Mesendoderm (in vitro differentiated cells): ENCODE measurements at regions not wholly inside any gene's neighbourhood (a gene's known extent, or its start where the extent isn't known, plus 50 kb on each side); places are given as distances from the start of the nearest gene placed in this dataset.

ENCODE experiments used
- DNase-seq: peaks from one replicate; pipeline ENCODE4 v3.0.0; 2013
- H2AK5ac ChIP-seq: 2 replicates; pipeline ENCODE4 v1.6.1; 2013; ENCODE audit warnings: low read length, inconsistent platforms
- H2BK120ac ChIP-seq: 2 replicates; pipeline ENCODE4 v1.6.1; 2013; ENCODE audit warnings: low read depth, mild to moderate bottlenecking, low read length, moderate library complexity, mixed read lengths
- H2BK15ac ChIP-seq: replicated peaks from 2 replicates; pipeline ENCODE4 v1.6.1; 2013; ENCODE audit warnings: low read depth, mild to moderate bottlenecking, moderate library complexity
- H2BK5ac ChIP-seq: 2 replicates; pipeline ENCODE4 v1.6.1; 2013; ENCODE audit warnings: low read length, inconsistent platforms
- H3K18ac ChIP-seq: 2 replicates; pipeline ENCODE4 v1.6.1; 2013; ENCODE audit warnings: mild to moderate bottlenecking, low read length, mixed read lengths
- H3K23ac ChIP-seq: one replicate; pipeline ENCODE4 v1.6.1; 2013; ENCODE audit warnings: low read length
- H3K27ac ChIP-seq: 2 replicates; pipeline ENCODE4 v1.5.1; 2013; ENCODE audit warnings: low read depth, mild to moderate bottlenecking, inconsistent platforms, low read length, moderate library complexity
- H3K27me3 ChIP-seq: 2 replicates; pipeline ENCODE4 v1.6.1; 2013; ENCODE audit warnings: low read length, control low read depth, mild to moderate bottlenecking, inconsistent platforms; ENCODE audit not compliant: insufficient read depth, poor library complexity
- H3K36me3 ChIP-seq: 2 replicates; pipeline ENCODE4 v1.6.1; 2013; ENCODE audit warnings: low read length, inconsistent platforms; ENCODE audit not compliant: control insufficient read depth, insufficient read depth
- H3K4ac ChIP-seq: one replicate; pipeline ENCODE4 v1.6.1; 2013; ENCODE audit warnings: low read depth, mild to moderate bottlenecking, low read length, moderate library complexity
- H3K4me1 ChIP-seq: 2 replicates; pipeline ENCODE4 v1.6.1; 2013; ENCODE audit warnings: low read depth, low read length, inconsistent platforms; ENCODE audit not compliant: control insufficient read depth
- H3K4me2 ChIP-seq: 2 replicates; pipeline ENCODE4 v1.6.1; 2013; ENCODE audit warnings: low read length
- H3K4me3 ChIP-seq: 2 replicates; pipeline ENCODE4 v1.5.1; 2013; ENCODE audit warnings: mild to moderate bottlenecking, low read length
- H3K56ac ChIP-seq: one replicate; pipeline ENCODE4 v1.6.1; 2013; ENCODE audit warnings: low read length
- H3K79me1 ChIP-seq: 2 replicates; pipeline ENCODE4 v1.6.1; 2013; ENCODE audit warnings: low read length, inconsistent platforms
- H3K79me2 ChIP-seq: 2 replicates; pipeline ENCODE4 v1.6.1; 2013; ENCODE audit warnings: mild to moderate bottlenecking, low read length; ENCODE audit not compliant: control insufficient read depth, insufficient read depth
- H3K9ac ChIP-seq: 2 replicates; pipeline ENCODE4 v1.6.1; 2013; ENCODE audit warnings: low read length, inconsistent platforms
- H4K5ac ChIP-seq: one replicate; pipeline ENCODE4 v1.6.1; 2013; ENCODE audit warnings: low read length
- H4K8ac ChIP-seq: one replicate; pipeline ENCODE4 v1.6.1; 2013; ENCODE audit warnings: low read depth, mild to moderate bottlenecking, control low read depth, low read length, moderate library complexity
- WGBS: extraction: QIAGEN DNeasy Blood & Tissue Kit; methylation state at CpG from one replicate; pipeline ENCODE4 v1.1.7; 2013; ENCODE audit warnings: low lambda C conversion rate, missing lambda C conversion rate; ENCODE audit not compliant: insufficient coverage; ENCODE audit errors: extremely low coverage; 5-methylcytosine and 5-hydroxymethylcytosine counted together

GRCh38 chr5:13511442-13511841 is 433.0 kb downstream of the DNAH5 start:
- no peak overlapping the region for H3K18ac ChIP-seq
- H3K4me2 ChIP-seq: no peak overlapping the region
- H2BK15ac ChIP-seq: no peak overlapping the region
- no peaks in the 10 kb centered on the region for H3K36me3 ChIP-seq
- no peak overlapping the region for H2AK5ac ChIP-seq
- no peak overlapping the region for H3K56ac ChIP-seq
- H3K4me1 ChIP-seq: no peaks in the 10 kb centered on the region
- H3K79me1 ChIP-seq: no peaks in the 10 kb centered on the region
- H2BK5ac ChIP-seq: no peak overlapping the region
- H3K27me3 ChIP-seq: no peaks in the 10 kb centered on the region
- H3K9ac ChIP-seq: no peak overlapping the region
- no peaks in the 10 kb centered on the region for H3K79me2 ChIP-seq
- WGBS: no CpG with 5 or more reads among the region's 2 CpGs
- H2BK120ac ChIP-seq: no peak overlapping the region
- H3K23ac ChIP-seq: no peak overlapping the region
- no peak for DNase-seq
- no peak overlapping the region for H3K27ac ChIP-seq
- no peak overlapping the region for H4K8ac ChIP-seq
- H3K4ac ChIP-seq: no peak overlapping the region
- no peak overlapping the region for H4K5ac ChIP-seq
- no peak overlapping the region for H3K4me3 ChIP-seq

GRCh38 chr5:13510616-13511015 is 433.9 kb downstream of the DNAH5 start:
- Histone ChIP-seq H3K27ac (no peak overlapping the region), H3K4me1 (no peaks in the 10 kb centered on the region), H4K8ac (no peak overlapping the region), H4K5ac (no peak overlapping the region), H3K36me3 (no peaks in the 10 kb centered on the region), H3K4ac (no peak overlapping the region), H3K79me1 (no peaks in the 10 kb centered on the region), H3K27me3 (no peaks in the 10 kb centered on the region), H3K4me3 (no peak overlapping the region), H3K23ac (no peak overlapping the region), H3K56ac (no peak overlapping the region), H3K4me2 (no peak overlapping the region), H2BK15ac (no peak overlapping the region), H2BK5ac (no peak overlapping the region), H2AK5ac (no peak overlapping the region), H3K9ac (no peak overlapping the region), H3K79me2 (no peaks in the 10 kb centered on the region), H2BK120ac (no peak overlapping the region), H3K18ac (no peak overlapping the region)
- DNase-seq: no peak
- no CpG with 5 or more reads among the region's 4 CpGs for WGBS

- no peak for DNase-seq
- H2BK5ac ChIP-seq: no peak overlapping the region
- H3K36me3 ChIP-seq: no peaks in the 10 kb centered on the region
- H2BK120ac ChIP-seq: no peak overlapping the region
- H2BK15ac ChIP-seq: no peak overlapping the region
- H3K18ac ChIP-seq: no peak overlapping the region
- H3K4me3 ChIP-seq: no peak overlapping the region
- no peak overlapping the region for H3K4me2 ChIP-seq
- H3K79me1 ChIP-seq: no peaks in the 10 kb centered on the region
- H3K4ac ChIP-seq: no peak overlapping the region
- no peaks in the 10 kb centered on the region for H3K27me3 ChIP-seq
- no peak overlapping the region for H3K23ac ChIP-seq
- H4K5ac ChIP-seq: no peak overlapping the region
- H3K79me2 ChIP-seq: no peaks in the 10 kb centered on the region
- H3K9ac ChIP-seq: no peak overlapping the region
- WGBS: no CpG with 5 or more reads among the region's 2 CpGs
- no peaks in the 10 kb centered on the region for H3K4me1 ChIP-seq
- no peak overlapping the region for H2AK5ac ChIP-seq
- no peak overlapping the region for H3K27ac ChIP-seq
- H3K56ac ChIP-seq: no peak overlapping the region
- no peak overlapping the region for H4K8ac ChIP-seq
These were observed 435.9 kb downstream of the DNAH5 start for GRCh38 chr5:13508559-13508958.

GRCh38 chr5:13505326-13505725 is 439.2 kb downstream of the DNAH5 start:
- no peak overlapping the region for H2BK15ac ChIP-seq
- H4K8ac ChIP-seq: no peak overlapping the region
- H3K56ac ChIP-seq: no peak overlapping the region
- H3K27me3 ChIP-seq: no peaks in the 10 kb centered on the region
- no peak overlapping the region for H3K27ac ChIP-seq
- H2AK5ac ChIP-seq: no peak overlapping the region
- DNase-seq: peak; percentile 80
- H3K4me1 ChIP-seq: no peaks in the 10 kb centered on the region
- H2BK120ac ChIP-seq: no peak overlapping the region
- no peak overlapping the region for H3K23ac ChIP-seq
- no peaks in the 10 kb centered on the region for H3K79me1 ChIP-seq
- no peak overlapping the region for H2BK5ac ChIP-seq
- H3K36me3 ChIP-seq: no peaks in the 10 kb centered on the region
- H4K5ac ChIP-seq: no peak overlapping the region
- H3K79me2 ChIP-seq: no peaks in the 10 kb centered on the region
- no CpG with 5 or more reads among the region's 1 CpG for WGBS
- no peak overlapping the region for H3K4me3 ChIP-seq
- no peak overlapping the region for H3K9ac ChIP-seq
- H3K4ac ChIP-seq: no peak overlapping the region
- H3K4me2 ChIP-seq: no peak overlapping the region
- H3K18ac ChIP-seq: no peak overlapping the region

GRCh38 chr5:13503017-13503416 is 441.5 kb downstream of the DNAH5 start:
- Histone ChIP-seq H2BK15ac (no peak overlapping the region), H3K79me1 (no peaks in the 10 kb centered on the region), H3K23ac (no peak overlapping the region), H4K5ac (no peak overlapping the region), H4K8ac (no peak overlapping the region), H2BK120ac (no peak overlapping the region), H3K4me1 (no peaks in the 10 kb centered on the region), H3K4ac (no peak overlapping the region), H3K79me2 (no peaks in the 10 kb centered on the region), H3K27ac (no peak overlapping the region), H3K4me3 (no peak overlapping the region), H3K4me2 (no peak overlapping the region), H3K9ac (no peak overlapping the region), H2AK5ac (no peak overlapping the region), H3K18ac (no peak overlapping the region), H2BK5ac (no peak overlapping the region), H3K56ac (no peak overlapping the region), H3K36me3 (no peaks in the 10 kb centered on the region), H3K27me3 (no peaks in the 10 kb centered on the region)
- WGBS: no CpG with 5 or more reads among the region's 2 CpGs
- no peak for DNase-seq

- no peak overlapping the region for H3K4me2 ChIP-seq
- no peak overlapping the region for H3K9ac ChIP-seq
- no peaks in the 10 kb centered on the region for H3K79me1 ChIP-seq
- H3K4ac ChIP-seq: no peak overlapping the region
- no peak overlapping the region for H3K18ac ChIP-seq
- H3K27ac ChIP-seq: no peak overlapping the region
- WGBS: no CpG with 5 or more reads among the region's 3 CpGs
- no peak overlapping the region for H2BK5ac ChIP-seq
- DNase-seq: no peak
- H2BK120ac ChIP-seq: no peak overlapping the region
- H3K36me3 ChIP-seq: no peaks in the 10 kb centered on the region
- H3K23ac ChIP-seq: no peak overlapping the region
- no peak overlapping the region for H3K56ac ChIP-seq
- no peak overlapping the region for H3K4me3 ChIP-seq
- no peak overlapping the region for H2BK15ac ChIP-seq
- no peak overlapping the region for H4K5ac ChIP-seq
- H3K4me1 ChIP-seq: no peaks in the 10 kb centered on the region
- no peak overlapping the region for H2AK5ac ChIP-seq
- no peaks in the 10 kb centered on the region for H3K79me2 ChIP-seq
- H4K8ac ChIP-seq: no peak overlapping the region
- no peaks in the 10 kb centered on the region for H3K27me3 ChIP-seq
These were observed 443.3 kb downstream of the DNAH5 start for GRCh38 chr5:13501176-13501575.
